SK-MEL-5 (cell line): ENCODE measurements at regions not wholly inside any gene's neighbourhood (a gene's known extent, or its start where the extent isn't known, plus 50 kb on each side); places are given as distances from the start of the nearest gene placed in this dataset.

Experiments used
- DNase-seq: peaks from one replicate; pipeline ENCODE4 v3.0.0-alpha.2; 2016; ENCODE audit warnings: low read depth, low spot score
- in situ Hi-C: cut with HindIII; loops from 2 replicates; pipeline ENCODE4 v1.10.0; 2016; ENCODE audit warnings: low sequenced_read_pairs, high pct_unique_total_duplicates, low pct_unique_long_range_greater_than_20kb

- in situ Hi-C loops: no loop called here
These were observed 789.9 kb downstream of the CBLN2 start for GRCh38 chr18:71754246-71754645.

GRCh38 chr18:71743634-71744033 is 800.5 kb downstream of the CBLN2 start:
- no peak for DNase-seq
- in situ Hi-C loops: no loop called here

More at GRCh38 chr18:71754246-71754645, 789.9 kb downstream of the CBLN2 start:
- no peak for DNase-seq

- no peak for DNase-seq
- in situ Hi-C loops: no loop called here
These were observed 814.5 kb downstream of the CBLN2 start for GRCh38 chr18:71729611-71730010.

- DNase-seq: no peak
- in situ Hi-C loops: no loop called here
These were observed 816.2 kb downstream of the CBLN2 start for GRCh38 chr18:71727909-71728308.

- DNase-seq: no peak
- in situ Hi-C loops: no loop called here
These were observed 818.9 kb downstream of the CBLN2 start for GRCh38 chr18:71725256-71725655.

- in situ Hi-C loops: no loop called here
- DNase-seq: no peak
These were observed 836.1 kb downstream of the CBLN2 start for GRCh38 chr18:71707985-71708500.

- in situ Hi-C loops: no loop called here
- DNase-seq: no peak
These were observed 836.7 kb downstream of the CBLN2 start for GRCh38 chr18:71707400-71707799.

- in situ Hi-C loops: no loop called here
- no peak for DNase-seq
These were observed 854.6 kb downstream of the CBLN2 start for GRCh38 chr18:71689416-71690160.

- DNase-seq: no peak
- in situ Hi-C loops: no loop called here
These were observed 861.6 kb downstream of the CBLN2 start for GRCh38 chr18:71682591-71682990.

GRCh38 chr18:71678144-71678543 is 866.0 kb downstream of the CBLN2 start:
- in situ Hi-C loops: no loop called here
- no peak for DNase-seq

GRCh38 chr18:71673954-71674353 is 870.2 kb downstream of the CBLN2 start:
- no peak for DNase-seq
- in situ Hi-C loops: no loop called here

GRCh38 chr18:71673498-71673897 is 870.6 kb downstream of the CBLN2 start:
- DNase-seq: no peak
- in situ Hi-C loops: no loop called here

- DNase-seq: no peak
- in situ Hi-C loops: no loop called here
These were observed 877.7 kb downstream of the CBLN2 start for GRCh38 chr18:71666481-71666880.

- no peak for DNase-seq
- in situ Hi-C loops: no loop called here
These were observed 879.0 kb downstream of the CBLN2 start for GRCh38 chr18:71665131-71665530.

- DNase-seq: no peak
- in situ Hi-C loops: no loop called here
These were observed 900.3 kb downstream of the CBLN2 start for GRCh38 chr18:71643822-71644221.

- in situ Hi-C loops: no loop called here
These were observed 913.4 kb downstream of the CBLN2 start for GRCh38 chr18:71630696-71631095.

GRCh38 chr18:71625556-71626090 is 918.5 kb downstream of the CBLN2 start:
- DNase-seq: no peak
- in situ Hi-C loops: no loop called here

More at GRCh38 chr18:71630696-71631095, 913.4 kb downstream of the CBLN2 start:
- no peak for DNase-seq

GRCh38 chr18:71598374-71598773 is 945.8 kb downstream of the CBLN2 start:
- in situ Hi-C loops: no loop called here
- DNase-seq: no peak

- in situ Hi-C loops: no loop called here
- no peak for DNase-seq
These were observed 946.9 kb downstream of the CBLN2 start for GRCh38 chr18:71597219-71597618.
